Stimulated activated CD4-positive, alpha-beta T cell treated with anti-CD3 and anti-CD28 coated beads, Interleukin-4, amount 100 ng/mL, for 48 hours (primary cell): ENCODE measurements at regions not wholly inside any gene's neighbourhood (a gene's known extent, or its start where the extent isn't known, plus 50 kb on each side); places are given as distances from the start of the nearest gene placed in this dataset.
A peak's percentile ranks its signal among the peaks of the same experiment; 100 is the strongest.
"Not testable (repeated sequence)": the region's sequence is repeated elsewhere in the genome, so short reads cannot be mapped to it uniquely, and the experiment has no call there.

Source experiments
- DNase-seq, 2 donors: peaks; one replicate each; pipeline ENCODE4 v3.0.0-alpha.2; 2020; ENCODE audit warnings: low read depth in 2 of 2

DNA sequence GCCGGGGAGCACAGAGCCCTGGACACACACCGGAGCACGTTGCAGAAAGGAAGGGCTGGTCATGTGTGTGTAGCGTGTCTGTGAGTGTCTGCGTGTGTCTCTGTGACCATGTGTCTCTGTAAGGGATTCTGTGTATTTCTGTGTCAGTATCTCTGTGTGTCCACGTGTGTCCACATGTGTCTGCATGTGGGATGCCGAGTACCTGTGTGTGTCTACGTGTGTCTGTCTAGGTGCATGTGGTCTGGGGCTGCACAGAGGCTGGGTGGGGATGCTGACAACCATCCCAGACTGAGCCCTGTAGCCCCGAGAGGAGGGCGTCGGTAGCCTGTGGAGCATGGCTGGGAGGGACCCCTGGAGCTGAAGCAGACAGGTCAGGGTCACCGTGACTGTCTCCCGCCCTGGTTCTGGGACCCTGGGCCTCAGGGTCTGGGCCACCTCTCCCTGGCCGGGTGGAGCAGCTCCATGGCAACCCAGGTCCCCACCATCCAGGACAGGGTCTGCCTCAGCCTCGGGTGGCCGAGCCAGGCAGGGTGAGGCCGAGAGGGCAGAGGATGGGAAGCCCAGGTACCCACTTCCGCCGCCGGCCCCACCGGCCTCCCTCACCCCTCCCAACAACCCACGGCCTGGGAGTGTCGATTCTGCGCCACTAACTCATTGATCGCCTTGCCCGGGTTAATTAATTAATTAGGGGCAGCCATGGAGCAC, 122.7 kb downstream of the FAM53A start:
- DNase-seq: no peak

GRCh38 chr4:1559896-1560650, 124.0 kb downstream of the FAM53A start:
- DNase-seq: no peak

DNA sequence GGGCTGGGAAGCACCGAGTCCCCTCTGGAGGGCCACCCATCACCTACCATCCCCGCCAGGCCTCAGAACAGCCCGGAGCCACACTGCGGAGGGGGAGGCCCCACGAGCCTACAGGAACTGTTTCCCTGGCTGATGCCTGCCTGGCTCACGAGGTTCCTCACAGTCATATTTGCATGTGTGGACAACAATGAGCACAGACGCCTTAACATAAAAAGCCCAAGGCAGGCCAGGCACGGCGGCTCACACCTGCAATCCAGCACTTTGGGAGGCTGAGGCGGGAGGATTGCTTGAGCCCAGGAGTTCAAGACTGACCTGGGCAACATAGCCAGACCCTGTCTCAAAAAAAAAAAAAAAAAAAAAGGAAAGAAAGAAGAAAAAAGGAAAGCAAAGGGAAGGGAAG, 125.9 kb downstream of the FAM53A start:
- DNase-seq: no peak

GRCh38 chr4:1557221-1557597, 126.9 kb downstream of the FAM53A start:
- DNase-seq: no peak

- no peak for DNase-seq
Observed at GRCh38 chr4:1556541-1557220, 127.4 kb downstream of the FAM53A start.

- DNase-seq: no peak
Observed at GRCh38 chr4:1554876-1555265, 129.2 kb downstream of the FAM53A start.

DNA sequence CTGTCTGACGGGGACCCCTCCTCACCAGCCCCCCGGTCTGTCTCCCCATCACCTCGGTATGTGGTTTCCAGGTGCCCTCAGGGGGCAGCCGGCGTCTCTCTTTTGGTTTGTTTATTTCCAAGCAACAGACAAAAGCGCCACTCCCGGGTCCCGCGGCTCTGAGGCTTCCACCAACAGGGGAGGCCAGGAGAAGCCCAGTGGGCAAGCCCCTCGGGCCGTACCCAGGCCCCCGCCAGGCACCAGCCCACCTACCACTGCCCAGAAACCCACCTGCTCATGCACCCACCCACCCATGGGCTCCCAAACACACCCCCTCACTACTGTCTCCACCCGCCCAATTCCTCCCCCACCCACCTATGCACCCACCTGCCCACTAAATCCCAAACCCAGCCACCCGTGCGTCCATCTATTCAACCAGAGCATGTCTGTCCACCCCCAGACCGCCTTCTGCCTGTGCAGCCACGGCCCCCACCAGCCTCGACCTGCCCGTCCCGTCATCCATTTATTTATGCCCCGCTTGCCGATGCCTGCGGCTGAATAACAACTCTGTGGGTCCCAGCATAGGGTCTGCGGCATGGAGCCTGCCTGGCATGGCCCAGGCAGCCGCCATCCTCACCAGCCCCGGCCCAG, 129.8 kb downstream of the FAM53A start:
- DNase-seq: no peak

DNA sequence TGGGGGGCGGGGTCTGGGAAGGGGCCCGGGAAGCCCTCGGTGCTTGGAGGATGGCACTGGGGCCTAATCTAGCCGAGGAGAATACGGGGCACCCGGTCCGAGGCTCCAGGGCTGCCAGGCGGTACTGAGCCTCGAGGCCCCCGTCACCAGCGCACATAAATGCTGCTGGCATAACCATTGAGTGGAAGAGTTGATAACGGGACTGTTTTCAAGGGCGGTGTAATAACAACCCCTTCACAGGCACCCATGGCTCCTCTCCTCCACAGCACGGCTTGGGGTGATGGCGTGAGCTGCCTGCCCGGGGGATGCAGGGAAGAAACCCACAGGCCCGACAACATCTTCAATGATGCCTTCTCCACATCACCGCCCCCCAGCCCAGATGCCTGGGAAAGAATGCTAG, 130.7 kb downstream of the FAM53A start:
- DNase-seq: no peak

- DNase-seq: no peak
Observed at GRCh38 chr4:1552451-1552850, 131.7 kb downstream of the FAM53A start.

GRCh38 chr4:1551211-1551610, 132.9 kb downstream of the FAM53A start:
- DNase-seq: no peak

DNA sequence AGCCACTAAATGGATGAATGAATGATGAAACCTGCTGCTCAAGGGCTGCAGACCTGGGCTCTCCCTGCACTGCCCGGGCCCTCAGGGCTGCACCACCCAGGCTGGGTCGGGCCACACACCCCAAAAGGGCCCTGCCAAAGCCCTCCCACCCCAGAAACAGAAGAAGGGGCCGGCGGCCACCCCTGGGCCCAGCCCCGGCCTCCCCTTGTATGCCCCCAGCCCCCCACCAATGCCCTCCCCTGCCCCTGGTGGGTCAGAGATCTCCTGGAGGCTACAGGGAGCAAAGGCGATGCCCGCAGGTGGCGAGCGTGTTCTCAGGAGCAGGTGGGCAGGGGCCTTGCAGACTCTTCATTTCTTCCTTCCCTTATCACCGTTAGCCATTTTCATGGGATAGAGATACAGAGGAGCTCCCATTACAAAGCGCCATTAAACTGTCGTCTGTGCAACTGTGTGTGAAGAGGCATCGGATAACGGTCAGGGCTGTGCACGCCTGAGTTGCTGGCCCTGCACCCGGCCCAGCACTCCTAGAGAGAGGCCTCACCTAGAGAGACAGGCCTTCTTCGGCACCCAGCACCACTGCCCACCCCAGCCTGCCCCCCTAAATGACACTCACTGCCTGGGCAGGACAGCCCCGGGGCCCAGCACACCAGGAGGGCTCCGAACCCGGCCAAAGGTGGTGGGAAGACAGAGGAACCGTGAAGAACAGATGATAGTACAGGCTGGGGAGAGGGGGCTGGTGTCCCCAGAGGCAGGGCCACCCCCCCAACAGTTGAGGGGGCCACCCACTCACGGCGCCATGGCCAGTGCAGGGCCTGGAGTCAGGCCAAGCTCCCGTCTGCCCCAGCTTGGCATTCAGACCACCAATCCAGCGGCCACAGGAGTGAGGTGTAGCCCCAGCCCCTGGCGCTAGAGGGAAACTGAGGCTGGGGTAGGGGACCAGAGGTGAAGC, 133.7 kb downstream of the FAM53A start:
- DNase-seq: no peak

DNA sequence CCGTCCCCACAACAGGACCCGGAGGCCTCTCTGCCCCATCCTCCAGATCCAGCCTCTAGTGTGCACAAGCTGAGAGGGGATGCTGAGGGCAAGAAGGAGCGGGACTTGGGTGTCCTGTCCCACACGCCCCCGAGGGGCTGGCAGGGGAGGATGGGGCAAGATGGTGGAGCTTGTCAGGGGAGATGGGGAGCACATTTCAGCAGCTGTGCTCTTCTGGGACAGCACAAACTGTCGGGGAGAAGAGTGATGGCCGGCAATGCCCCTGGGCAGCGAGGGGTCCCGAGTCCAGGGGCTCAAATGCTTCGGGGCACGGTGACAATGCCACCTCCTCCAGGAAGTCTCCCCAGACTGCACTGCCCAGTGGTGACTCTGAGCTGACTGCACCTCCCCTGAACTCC, 134.5 kb downstream of the FAM53A start:
- no peak for DNase-seq

- DNase-seq: peak; percentile 27 to 52
Observed at GRCh38 chr4:1548827-1549637, 135.1 kb downstream of the FAM53A start.

DNA sequence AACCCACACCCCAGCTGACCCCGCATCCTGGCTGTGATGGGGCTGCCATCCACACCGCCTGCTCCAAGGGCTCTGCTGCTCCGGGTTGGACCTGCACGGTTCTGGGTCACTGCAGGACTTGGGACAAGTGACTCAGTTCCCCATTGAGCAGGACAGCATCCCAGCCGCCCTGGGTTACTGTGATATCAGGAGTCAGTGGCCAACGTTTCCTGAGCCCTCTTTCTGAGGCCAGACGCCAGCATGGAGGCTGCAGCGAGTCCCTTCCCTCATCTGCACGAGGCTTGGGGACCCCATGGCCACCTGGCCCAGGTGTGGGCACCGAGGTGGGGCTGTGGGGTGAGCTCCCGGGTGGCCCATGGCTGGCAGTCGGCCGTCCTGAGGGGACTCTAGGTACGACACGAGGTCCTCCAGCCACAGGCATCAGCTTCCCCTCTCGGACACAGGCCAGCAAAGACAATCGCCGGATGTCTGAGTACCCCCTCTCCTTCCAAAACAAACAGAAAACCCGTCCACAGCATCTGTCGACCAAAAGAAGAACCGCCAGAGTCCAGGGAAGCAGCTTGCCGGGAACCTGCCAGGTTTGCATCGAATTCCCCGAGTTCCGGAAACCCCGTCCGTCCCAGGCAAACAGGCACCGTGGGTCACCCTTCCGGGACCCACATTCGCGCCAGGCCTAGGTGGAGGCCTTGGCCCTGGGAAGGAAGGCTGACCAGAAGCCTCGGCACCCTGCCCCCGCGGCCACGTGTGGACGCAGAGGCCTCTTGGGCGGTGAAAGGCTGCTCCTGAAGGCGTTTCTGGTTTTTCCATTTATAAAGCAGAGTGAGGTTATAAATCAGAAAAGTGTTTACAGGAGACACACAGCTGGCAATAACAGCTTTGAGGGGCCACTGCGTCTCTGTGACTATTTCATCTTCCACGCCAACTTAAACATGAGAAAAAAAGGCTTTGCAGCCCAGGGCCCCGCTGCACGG, 136.0 kb downstream of the FAM53A start:
- DNase-seq: no peak

DNA sequence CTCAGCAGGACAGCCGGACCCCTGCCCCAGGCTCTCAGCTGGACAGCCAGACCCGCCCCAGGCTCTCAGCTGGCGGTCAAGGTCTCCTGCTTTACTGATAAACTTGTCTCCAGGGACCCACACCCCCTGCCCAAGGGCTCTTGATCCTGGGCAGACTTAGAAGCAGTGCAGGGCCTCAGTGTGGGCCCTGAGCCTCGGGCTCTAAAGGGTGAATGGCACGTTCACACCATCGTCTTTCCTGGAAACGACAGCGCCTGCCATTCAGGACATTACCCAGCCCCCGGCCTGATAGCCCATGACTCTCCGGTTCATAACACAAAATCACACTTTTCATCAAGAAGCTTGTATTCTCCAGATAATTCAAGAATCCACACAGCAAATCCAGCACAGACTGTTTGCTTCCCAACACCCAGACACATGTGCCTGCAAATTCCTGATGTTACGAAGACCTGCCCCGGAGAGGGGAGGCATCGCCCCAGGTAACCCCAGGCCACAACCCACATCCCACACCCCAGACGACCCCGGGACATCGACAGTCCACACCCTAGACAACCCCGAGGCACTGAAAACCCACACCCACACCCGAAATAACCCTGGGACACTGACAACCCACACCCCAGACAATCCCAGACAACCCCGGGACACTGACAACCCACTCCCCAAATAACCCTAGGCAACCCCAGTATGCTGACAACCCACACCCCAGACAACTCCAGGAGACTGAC, 136.8 kb downstream of the FAM53A start:
- DNase-seq: no peak

GRCh38 chr4:1544861-1545281, 138.6 kb upstream of the NKX1-1 start:
- DNase-seq: no peak

DNA sequence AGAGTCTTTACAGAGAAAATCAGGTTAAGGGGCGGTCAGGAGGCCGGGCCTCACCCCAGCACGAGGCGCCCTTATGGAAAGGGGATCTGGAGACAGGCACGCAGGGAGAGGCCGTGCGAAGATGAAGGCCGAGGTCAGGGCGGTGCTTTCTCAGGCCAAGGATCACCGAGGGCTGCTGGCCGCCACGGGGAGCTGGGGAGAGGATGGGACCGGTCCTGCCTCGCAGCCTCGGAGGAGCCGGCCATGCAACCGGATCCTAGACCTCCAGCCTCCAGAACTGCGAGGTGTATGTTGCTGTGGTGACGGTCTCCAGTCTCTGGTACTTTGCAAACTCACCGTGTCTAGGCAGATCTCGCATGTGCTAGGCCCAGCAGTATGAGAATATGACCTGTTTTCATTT, 138.2 kb upstream of the NKX1-1 start:
- DNase-seq: not testable (repeated sequence)

GRCh38 chr4:1543976-1544375, 137.7 kb upstream of the NKX1-1 start:
- DNase-seq: no peak

DNA sequence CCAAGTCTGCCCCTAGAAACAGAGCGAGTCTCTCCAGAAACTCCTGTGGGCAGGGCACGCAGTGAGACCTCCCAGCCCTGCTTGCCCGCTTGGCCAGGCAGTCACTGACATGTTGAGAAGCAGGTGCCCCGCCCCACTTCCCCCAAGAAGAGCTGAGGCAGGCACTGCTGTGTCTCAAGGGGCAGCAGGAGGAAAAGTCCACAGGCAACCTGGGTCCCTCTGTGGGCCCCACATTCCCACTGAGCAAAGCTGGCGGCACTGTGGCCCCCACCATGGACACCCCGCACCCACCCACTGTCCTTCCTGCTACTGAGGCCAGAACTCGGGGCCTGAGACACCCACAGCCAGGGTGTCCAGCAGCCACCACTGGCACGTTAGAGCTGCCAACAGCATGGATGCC, 137.3 kb upstream of the NKX1-1 start:
- no peak for DNase-seq
